Lung (tissue), 11 donors: ENCODE measurements at regions not wholly inside any gene's neighbourhood (a gene's known extent, or its start where the extent isn't known, plus 50 kb on each side); places are given as distances from the start of the nearest gene placed in this dataset.
A peak's percentile ranks its signal among the peaks of the same experiment; 100 is the strongest.

Experiments used
- ATAC-seq: fragments of 200-7000 bp; cut with Tn5 transposase; one replicate; pipeline ENCODE4 v1.9.1; 2020; ENCODE audit warnings: moderate number of reproducible peaks; ENCODE audit not compliant: insufficient read depth, low FRiP score
- DNase-seq, 3 donors: peaks; one replicate each; pipeline ENCODE4 v3.0.0-alpha.2; 2013 to 2017
- H3K27ac ChIP-seq, 2 donors: one replicate each; pipeline ENCODE4 v1.5.1; 2013; ENCODE audit warnings: mild to moderate bottlenecking in 2 of 2, moderate library complexity in 2 of 2, control low read depth in 1 of 2, inconsistent platforms in 1 of 2, low read depth in 1 of 2, low read length in 1 of 2
- H3K27me3 ChIP-seq, 3 donors: one replicate each; pipeline ENCODE4 v1.5.1; 2013; ENCODE audit warnings: low read length in 2 of 3; ENCODE audit not compliant: control insufficient read depth in 3 of 3, insufficient read depth in 3 of 3
- H3K36me3 ChIP-seq, 4 donors: one replicate each; pipeline ENCODE4 v1.5.1; 2013; ENCODE audit warnings: low read length in 4 of 4, mild to moderate bottlenecking in 1 of 4, moderate library complexity in 1 of 4; ENCODE audit not compliant: control insufficient read depth in 4 of 4, insufficient read depth in 4 of 4
- H3K4me1 ChIP-seq, 5 donors: one replicate each; pipeline ENCODE4 v1.5.1; 2013; ENCODE audit warnings: low read length in 5 of 5, mild to moderate bottlenecking in 2 of 5, moderate library complexity in 1 of 5; ENCODE audit not compliant: control insufficient read depth in 5 of 5, insufficient read depth in 5 of 5
- H3K4me3 ChIP-seq: one replicate; pipeline ENCODE4 v1.5.1; 2013; ENCODE audit warnings: mild to moderate bottlenecking, control low read depth, moderate library complexity
- H3K9ac ChIP-seq, 2 donors: one replicate each; pipeline ENCODE4 v1.5.1; 2013; ENCODE audit warnings: low read length in 2 of 2, control low read depth in 1 of 2; ENCODE audit not compliant: insufficient read depth in 1 of 2
- H3K9me3 ChIP-seq, 4 donors: one replicate each; pipeline ENCODE4 v1.5.1; 2013; ENCODE audit warnings: low read length in 3 of 4, mild to moderate bottlenecking in 1 of 4, moderate library complexity in 1 of 4; ENCODE audit not compliant: control insufficient read depth in 4 of 4, insufficient read depth in 3 of 4
- CTCF ChIP-seq: IDR thresholded peaks from 2 replicates; pipeline ENCODE4 v1.5.1; 2012; ENCODE audit warnings: mild to moderate bottlenecking; ENCODE audit errors: control extremely low read depth, extremely low read depth
- WGBS, 2 donors: extraction: QIAGEN DNeasy Blood & Tissue Kit; methylation state at CpG; one replicate each; pipeline ENCODE4 v1.1.7; 2013; 5-methylcytosine and 5-hydroxymethylcytosine counted together
- donor health status: control.
- donor health status: control.
- donor health status: Bipolar disorder and iron deficiency.
- donor health status: healthy.
- donor health status: DM: yes; HTN: yes; CAD: no.

- no peak for ATAC-seq
Measured at GRCh38 chr16:86186313-86186712, 287.4 kb downstream of the IRF8 start.

GRCh38 chr16:86189934-86190333 lies 291.0 kb downstream of the IRF8 start:
- Histone ChIP-seq H3K27ac (no peak overlapping the region), H3K4me3 (no peak overlapping the region), H3K4me1 (peaks cover 0 to 11% (median 3%) of the 10 kb centered on the region in 5 donors), H3K9ac (no peak overlapping the region), H3K36me3 (no peaks in the 10 kb centered on the region), H3K9me3 (no peaks in the 10 kb centered on the region), H3K27me3 (peaks cover 0 to 19% (median 2%) of the 10 kb centered on the region in 3 donors)
- WGBS, 2 donors, result 69 to 83% methylated on average over 4 of the region's 4 CpGs
- DNase-seq, result no peak
- ATAC-seq, result no peak
- TF ChIP-seq CTCF, result no peak

More at GRCh38 chr16:86186313-86186712, 287.4 kb downstream of the IRF8 start:
- WGBS, 2 donors, result 52 to 65% methylated on average over 13 of the region's 13 CpGs
- no peak overlapping the region for H3K9ac ChIP-seq
- no peak overlapping the region for H3K27ac ChIP-seq
- peaks cover 0 to 3% (median 0%) of the 10 kb centered on the region in 4 donors for H3K9me3 ChIP-seq
- H3K4me1 ChIP-seq, result peaks cover 0 to 8% (median 3%) of the 10 kb centered on the region in 5 donors
- TF ChIP-seq CTCF, result no peak
- peaks cover 0 to 17% (median 2%) of the 10 kb centered on the region in 3 donors for H3K27me3 ChIP-seq
- no peak overlapping the region for H3K4me3 ChIP-seq
- no peaks in the 10 kb centered on the region for H3K36me3 ChIP-seq
- peak in 2 of 3 donors; percentile 53 to 71 for DNase-seq

GRCh38 chr16:86191663-86192062 lies 292.7 kb downstream of the IRF8 start:
- H3K9me3 ChIP-seq, result no peaks in the 10 kb centered on the region
- TF ChIP-seq CTCF, result no peak
- H3K4me1 ChIP-seq, result peaks cover 0 to 17% (median 3%) of the 10 kb centered on the region in 5 donors
- H3K27me3 ChIP-seq, result peaks cover 0 to 32% (median 2%) of the 10 kb centered on the region in 3 donors
- 58 to 59% methylated on average over 14 of the region's 14 CpGs for WGBS, 2 donors
- no peak for ATAC-seq
- no peaks in the 10 kb centered on the region for H3K36me3 ChIP-seq
- peak overlapping the region in 1 of 2 donors; percentile 20 for H3K27ac ChIP-seq
- H3K4me3 ChIP-seq, result no peak overlapping the region
- no peak for DNase-seq
- H3K9ac ChIP-seq, result no peak overlapping the region
